GM06990 (cell line): ENCODE measurements at regions not wholly inside any gene's neighbourhood (a gene's known extent, or its start where the extent isn't known, plus 50 kb on each side); places are given as distances from the start of the nearest gene placed in this dataset.

Experiments used
- DNase-seq: peaks from one replicate; pipeline ENCODE4 v3.0.0-alpha.2; 2011; ENCODE audit not compliant: insufficient read length; ENCODE audit errors: extremely low read depth
- H3K27me3 ChIP-seq: replicated peaks from 2 replicates; pipeline ENCODE4 v1.6.0; 2011; ENCODE audit warnings: low read length; ENCODE audit not compliant: control insufficient read depth, insufficient read depth
- H3K36me3 ChIP-seq: 2 replicates; pipeline ENCODE4 v1.5.1; 2011; ENCODE audit warnings: low read length; ENCODE audit not compliant: control insufficient read depth, insufficient read depth
- H3K4me3 ChIP-seq: replicated peaks from 2 replicates; pipeline ENCODE4 v1.5.1; 2011; ENCODE audit warnings: low read depth, mild to moderate bottlenecking, control low read depth, low read length
- TF ChIP-seq, protein P1 (sequence below): IDR thresholded peaks from 2 replicates; pipeline ENCODE4 v1.5.1; 2011; ENCODE audit warnings: low read length, control low read depth, mild to moderate bottlenecking, inconsistent platforms; ENCODE audit not compliant: insufficient read depth, poor library complexity, severe bottlenecking

DNA sequence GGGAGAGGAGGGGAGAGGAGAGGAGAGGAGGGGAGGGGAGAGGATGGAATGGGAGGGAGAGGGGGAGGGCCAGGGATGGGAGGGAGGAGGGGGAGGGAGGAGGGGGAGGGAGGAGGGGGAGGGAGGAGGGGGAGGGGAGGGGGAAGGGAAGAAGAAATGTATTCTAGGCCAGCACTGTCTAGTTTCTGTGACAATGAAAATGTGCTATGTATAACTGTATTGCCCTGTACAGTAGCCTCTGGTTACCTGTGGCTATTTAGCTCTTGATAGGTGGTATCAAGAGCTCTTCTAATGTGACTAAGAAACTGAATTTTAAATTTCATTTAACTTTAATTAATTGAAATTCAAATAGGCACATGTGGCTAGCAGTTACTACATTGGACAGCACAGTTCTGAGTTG is 143.1 kb downstream of the BTC start:
- TF ChIP-seq, protein P1, sequence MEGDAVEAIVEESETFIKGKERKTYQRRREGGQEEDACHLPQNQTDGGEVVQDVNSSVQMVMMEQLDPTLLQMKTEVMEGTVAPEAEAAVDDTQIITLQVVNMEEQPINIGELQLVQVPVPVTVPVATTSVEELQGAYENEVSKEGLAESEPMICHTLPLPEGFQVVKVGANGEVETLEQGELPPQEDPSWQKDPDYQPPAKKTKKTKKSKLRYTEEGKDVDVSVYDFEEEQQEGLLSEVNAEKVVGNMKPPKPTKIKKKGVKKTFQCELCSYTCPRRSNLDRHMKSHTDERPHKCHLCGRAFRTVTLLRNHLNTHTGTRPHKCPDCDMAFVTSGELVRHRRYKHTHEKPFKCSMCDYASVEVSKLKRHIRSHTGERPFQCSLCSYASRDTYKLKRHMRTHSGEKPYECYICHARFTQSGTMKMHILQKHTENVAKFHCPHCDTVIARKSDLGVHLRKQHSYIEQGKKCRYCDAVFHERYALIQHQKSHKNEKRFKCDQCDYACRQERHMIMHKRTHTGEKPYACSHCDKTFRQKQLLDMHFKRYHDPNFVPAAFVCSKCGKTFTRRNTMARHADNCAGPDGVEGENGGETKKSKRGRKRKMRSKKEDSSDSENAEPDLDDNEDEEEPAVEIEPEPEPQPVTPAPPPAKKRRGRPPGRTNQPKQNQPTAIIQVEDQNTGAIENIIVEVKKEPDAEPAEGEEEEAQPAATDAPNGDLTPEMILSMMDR: no peak
- Histone ChIP-seq H3K4me3 (no peak overlapping the region), H3K27me3 (no peaks in the 10 kb centered on the region), H3K36me3 (no peaks in the 10 kb centered on the region)
- DNase-seq: no peak

GRCh38 chr4:74653331-74654229 is 140.7 kb downstream of the BTC start:
- TF ChIP-seq, protein P1: no peak

GRCh38 chr4:74654230-74654681 is 140.1 kb downstream of the BTC start:
- Histone ChIP-seq H3K27me3 (no peaks in the 10 kb centered on the region), H3K36me3 (no peaks in the 10 kb centered on the region), H3K4me3 (no peak overlapping the region)
- TF ChIP-seq, protein P1: no peak
- no peak for DNase-seq

More at GRCh38 chr4:74653331-74654229, 140.7 kb downstream of the BTC start:
- Histone ChIP-seq H3K4me3 (no peak overlapping the region), H3K36me3 (no peaks in the 10 kb centered on the region), H3K27me3 (no peaks in the 10 kb centered on the region)
- no peak for DNase-seq

- no peak for DNase-seq
- Histone ChIP-seq H3K4me3 (no peak overlapping the region), H3K36me3 (no peaks in the 10 kb centered on the region), H3K27me3 (no peaks in the 10 kb centered on the region)
- TF ChIP-seq, protein P1: no peak
Observed at GRCh38 chr4:74656596-74656995, 137.7 kb downstream of the BTC start.

DNA sequence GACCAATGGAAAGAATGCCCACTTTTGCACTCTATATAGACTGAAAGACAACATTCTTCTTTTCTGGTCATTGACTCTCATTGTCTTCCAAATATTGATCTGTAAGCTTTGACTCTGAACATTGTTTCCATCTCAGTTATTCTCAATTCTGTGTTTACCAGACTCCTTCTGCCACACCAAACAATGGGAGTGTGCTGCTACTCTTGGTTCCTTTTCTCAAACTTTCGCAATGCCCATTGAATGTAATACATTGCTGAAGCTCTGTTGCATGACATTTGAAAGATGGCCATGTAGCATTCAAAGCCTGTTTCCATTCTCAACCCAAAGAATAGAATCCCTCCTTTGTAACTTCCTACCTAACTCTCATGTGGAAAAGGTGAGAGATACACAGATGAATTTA is 136.2 kb downstream of the BTC start:
- TF ChIP-seq, protein P1: no peak
- Histone ChIP-seq H3K4me3 (no peak overlapping the region), H3K36me3 (no peaks in the 10 kb centered on the region), H3K27me3 (no peaks in the 10 kb centered on the region)
- DNase-seq: no peak
